Amygdala (tissue), 56 donors: ENCODE measurements at regions not wholly inside any gene's neighbourhood (a gene's known extent, or its start where the extent isn't known, plus 50 kb on each side); places are given as distances from the start of the nearest gene placed in this dataset.
A peak's percentile ranks its signal among the peaks of the same experiment; 100 is the strongest.
"Not testable (repeated sequence)": the region's sequence is repeated elsewhere in the genome, so short reads cannot be mapped to it uniquely, and the experiment has no call there.

Experiments used
- DNase-seq, 56 donors: peaks; one replicate each; lab custom pipeline; 2025; lab: John Stamatoyannopoulos, UW

DNA sequence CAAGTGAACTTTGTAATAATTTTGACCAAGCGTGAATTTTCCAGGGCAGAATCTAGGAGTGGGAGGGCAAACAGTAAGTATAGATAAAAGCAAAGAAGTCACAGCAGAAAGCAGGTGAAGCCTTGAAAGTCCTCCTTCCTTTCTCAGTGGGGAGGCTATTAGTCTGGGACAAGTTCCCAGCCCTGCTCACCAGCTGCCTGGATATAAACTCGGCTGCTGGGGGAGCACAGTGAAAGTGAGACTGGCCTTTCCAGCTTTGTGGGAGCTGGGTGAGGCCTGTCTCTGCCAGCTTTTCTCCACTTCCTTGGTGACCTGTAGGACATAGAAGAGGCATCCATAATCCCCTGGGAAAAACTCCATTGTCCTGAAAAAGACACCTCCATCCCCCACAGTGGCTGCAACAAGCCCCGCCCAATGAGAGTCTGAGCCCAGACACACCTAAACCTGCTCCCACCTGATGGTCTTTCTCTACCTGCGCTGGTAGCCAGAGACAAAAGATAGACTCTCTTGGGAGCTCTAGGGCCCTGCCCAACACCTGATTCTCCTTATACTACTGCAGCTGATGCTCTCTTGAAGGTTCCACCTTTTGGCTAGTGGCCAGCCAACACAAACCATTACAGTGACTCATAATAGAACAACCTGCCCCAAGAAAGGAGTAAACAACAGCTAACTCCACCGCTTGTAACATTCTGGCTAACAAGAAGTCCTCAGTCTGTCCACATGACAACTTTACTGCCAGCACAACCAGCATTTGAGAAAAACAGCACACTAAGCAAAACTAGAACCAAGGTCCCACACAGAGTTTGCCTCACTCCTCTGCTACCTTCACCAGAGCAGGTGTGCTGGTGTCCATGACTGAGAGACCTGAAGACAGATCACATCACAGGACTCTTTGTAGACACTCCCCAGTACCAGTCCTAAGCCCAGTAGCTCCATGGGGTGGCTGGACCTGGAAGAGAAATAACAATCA lies 252.2 kb upstream of the SLITRK6 start:
- peak in 1 of 56 donors; percentile 0 for DNase-seq

DNA sequence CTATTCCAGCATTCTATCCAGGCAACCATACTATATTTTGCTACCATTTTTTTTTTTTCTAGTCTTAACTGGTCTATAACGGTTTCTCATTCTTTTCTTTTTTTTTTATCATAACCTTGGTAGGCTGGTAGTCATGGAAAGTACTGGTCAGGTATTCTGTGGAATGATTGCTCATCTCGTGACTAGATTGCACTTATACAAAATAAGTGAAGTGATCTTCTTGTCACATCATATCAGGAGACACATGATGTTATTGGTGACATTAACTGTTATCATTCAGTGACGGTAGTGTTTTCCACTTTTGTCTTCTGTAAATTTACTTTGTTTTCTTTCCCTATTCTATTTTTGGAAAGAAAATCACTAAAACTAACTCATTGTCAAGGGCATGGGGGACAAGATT lies 239.3 kb upstream of the SLITRK6 start:
- no peak for DNase-seq

DNA sequence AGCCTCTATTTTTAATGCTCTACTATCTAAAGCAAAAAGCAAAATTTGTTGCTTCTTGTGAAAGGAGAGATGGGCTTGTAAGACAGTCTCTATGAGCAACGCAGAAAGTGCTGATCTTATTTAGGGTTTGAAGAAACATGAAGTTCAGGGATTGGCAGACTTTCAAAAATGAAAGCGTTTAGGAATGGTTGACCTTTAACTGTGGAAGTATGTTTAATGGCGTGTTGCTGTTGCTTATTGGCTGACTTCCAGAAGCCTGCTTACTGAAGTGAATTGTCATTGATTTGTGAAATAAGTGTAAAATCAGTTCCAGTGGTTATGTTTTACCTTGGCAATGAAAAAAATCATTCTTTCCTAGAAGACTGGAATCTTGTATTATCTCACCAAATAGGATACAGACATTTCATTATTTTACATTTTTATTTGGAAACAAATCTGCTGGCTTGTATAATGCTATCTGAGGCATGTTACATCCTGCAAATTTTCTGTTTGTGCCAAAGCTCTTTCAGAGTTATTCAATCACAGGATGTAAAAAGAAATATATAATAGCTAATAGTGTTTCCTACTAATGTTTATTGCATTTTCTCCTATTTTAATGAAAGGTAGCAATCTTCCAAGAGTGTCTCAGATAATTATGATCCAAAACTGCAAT lies 221.3 kb upstream of the SLITRK6 start:
- no peak for DNase-seq

DNA sequence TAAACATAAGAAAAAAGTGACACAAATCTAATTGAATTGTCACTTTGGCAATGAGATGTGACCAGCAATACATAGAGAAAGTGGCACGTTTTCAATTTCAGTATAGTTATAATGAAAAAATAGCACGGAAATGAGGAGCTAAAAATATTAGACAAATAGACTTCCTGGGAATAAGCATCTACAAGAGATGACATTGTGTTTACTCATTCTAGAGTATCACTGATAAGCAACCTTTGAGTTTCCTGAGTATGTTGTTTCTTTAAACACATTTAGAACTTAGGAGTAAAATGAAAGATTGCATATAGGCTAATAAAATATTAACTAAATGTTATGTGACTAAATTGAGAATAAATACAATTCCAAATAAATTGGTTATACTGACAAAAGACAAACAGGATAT lies 207.1 kb upstream of the SLITRK6 start:
- DNase-seq = no peak

DNA sequence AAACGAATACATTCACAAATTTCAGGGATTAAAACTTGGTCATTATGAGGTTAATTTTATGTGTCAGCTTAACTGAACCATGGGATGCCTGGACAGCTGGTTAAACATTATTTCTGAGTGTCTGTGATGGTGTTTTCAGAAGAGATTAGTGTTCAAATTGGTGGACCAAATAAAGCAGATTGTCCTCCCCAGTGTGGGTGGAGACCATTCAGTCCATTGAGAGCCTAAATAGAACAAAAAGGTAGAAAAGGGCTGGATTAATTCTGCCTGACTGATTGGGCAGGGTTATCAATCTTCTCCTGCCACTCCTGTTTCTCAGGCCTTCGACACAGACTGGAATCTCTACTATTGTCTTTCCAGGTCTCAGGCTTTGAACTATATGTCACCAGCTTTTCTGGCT lies 203.8 kb upstream of the SLITRK6 start:
- DNase-seq = no peak

DNA sequence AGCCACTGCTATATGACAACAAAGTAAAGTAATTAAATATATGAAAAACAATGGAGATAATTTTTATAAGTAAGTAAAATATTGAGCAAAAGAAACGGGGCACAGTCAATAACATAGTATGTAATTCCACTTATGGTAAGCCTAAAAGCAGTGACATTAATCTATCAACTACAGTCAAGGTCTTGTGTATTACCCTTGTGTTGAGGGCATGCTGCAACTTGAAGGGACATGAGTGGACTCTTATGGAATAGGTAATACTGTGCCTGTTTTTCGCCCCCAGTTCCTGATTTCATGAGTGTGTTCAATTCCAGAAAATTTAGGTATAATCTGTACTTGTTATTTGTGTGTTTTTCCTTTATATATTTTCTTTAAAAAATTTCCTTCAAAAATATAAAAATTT lies 201.3 kb upstream of the SLITRK6 start:
- DNase-seq = no peak

DNA sequence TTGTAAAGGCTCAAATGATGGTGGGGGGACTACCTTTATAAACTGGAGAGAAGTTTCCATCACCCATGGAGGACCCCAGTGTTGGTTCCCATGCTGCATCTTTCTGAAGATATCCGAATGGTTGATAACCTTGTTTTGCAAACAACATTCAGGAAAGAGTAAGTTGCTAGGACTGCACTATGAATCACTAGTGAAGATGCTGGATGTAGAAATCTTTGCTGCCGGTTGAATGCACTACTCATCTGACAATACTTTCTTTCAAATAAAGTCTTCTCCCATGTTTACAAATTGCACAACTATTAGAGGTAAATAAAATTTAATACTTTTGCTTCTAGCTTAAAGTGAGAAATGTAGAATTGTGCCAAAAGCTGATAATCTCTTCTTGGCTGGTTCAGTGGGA lies 198.4 kb upstream of the SLITRK6 start:
- DNase-seq = no peak

DNA sequence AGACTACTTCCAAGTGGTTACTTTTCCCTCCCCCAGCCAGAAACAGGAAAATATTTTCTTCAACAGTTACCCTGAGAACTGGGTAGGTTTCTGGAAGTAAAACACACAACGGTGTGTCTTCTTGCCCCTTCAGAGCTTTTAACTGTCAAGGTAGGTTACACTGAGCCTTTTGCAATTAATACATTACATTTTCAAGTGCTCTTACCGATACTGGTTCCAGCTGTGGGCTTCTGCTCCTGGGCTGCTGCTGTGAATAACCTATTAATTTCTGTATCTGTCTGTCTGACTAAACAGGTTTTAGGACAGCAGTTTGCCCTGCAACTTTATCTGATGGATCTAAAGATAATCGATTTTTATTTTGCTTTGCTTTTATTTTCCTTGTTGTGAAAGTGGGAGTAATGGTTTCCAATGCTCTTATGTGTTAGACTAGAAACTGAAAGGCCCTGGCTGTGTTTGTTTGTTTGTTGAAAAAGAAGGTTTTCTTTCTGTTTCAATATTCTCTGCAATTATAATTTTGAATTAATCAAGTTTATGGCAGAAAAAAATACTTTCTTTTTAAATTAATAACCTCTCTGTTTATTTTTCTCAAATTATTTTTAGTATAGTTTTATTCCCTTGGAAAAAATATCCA lies 196.7 kb upstream of the SLITRK6 start:
- no peak for DNase-seq

DNA sequence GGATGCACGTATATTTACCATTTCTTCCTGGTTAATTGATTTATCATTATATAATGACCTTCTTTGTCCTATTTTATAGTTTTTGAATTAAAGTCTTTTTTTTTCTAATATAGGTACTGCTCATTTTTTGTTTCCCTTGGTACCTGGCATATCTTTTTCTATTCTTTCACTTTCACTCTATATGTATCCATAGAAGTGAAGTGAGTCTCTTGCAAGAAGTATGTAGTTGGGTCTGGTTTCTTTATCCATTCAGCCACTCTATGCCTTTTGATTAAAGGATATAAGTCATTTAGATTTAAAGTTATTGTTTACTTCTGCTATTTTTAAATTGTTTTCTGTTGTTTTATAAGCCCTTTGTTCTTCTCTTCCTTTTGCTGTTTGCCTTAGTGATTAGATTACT lies 194.3 kb upstream of the SLITRK6 start:
- no peak for DNase-seq

DNA sequence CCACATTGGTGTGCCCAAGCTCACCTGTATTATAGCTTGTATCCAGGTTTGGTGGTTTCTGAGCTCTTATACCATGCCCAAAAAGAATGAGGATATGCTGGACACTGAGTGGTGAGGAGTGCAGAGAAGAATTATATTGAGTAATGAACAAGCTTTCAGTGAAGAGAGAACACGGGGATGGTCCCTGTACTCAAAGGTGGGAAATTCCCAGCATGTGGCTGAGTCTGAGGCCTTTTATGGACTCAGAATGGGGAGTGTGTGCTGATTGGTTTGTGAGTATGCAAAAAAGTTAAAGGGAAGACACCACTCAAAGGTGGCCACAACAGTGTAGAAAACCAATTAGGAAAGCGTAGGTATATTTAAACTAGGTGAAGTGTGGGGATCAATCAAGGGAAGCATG lies 191.2 kb upstream of the SLITRK6 start:
- DNase-seq = no peak

DNA sequence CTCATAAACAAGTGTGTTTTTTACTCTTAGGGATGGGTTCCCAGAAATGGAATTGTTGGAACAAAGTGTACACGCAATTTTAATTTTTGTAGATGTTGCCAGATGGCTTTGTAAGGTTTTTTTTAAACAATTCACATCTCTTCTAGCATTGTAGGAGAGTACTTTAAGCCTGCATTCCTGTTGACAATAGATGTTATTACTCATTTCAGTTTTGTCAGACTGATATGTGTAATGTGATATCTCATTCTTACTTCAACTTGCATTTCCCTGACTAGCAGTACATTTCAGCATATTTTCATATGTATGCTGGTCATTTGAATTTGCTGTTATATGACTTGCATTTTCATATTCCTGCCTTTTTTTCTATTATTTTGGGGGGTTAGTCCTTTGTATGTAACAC lies 186.6 kb upstream of the SLITRK6 start:
- no peak for DNase-seq

DNA sequence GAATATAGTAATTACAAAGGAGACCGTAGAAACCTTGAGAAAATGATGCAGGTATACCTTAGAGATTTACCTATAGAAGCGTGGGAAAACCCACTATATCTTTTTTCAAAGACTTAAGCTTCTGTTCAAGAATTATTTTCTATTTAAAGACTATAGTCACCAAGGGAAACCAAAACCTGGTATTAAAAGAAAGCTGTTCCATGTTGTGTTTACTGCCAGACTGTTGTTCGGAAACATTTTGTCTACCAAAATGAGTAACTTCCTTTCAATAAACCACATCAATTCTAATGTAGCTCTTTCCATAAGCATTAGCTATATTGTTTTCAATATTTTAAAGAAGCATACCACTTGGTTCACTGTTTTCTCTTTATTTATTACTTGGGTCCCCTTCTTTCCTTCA lies 182.9 kb upstream of the SLITRK6 start:
- DNase-seq = no peak

DNA sequence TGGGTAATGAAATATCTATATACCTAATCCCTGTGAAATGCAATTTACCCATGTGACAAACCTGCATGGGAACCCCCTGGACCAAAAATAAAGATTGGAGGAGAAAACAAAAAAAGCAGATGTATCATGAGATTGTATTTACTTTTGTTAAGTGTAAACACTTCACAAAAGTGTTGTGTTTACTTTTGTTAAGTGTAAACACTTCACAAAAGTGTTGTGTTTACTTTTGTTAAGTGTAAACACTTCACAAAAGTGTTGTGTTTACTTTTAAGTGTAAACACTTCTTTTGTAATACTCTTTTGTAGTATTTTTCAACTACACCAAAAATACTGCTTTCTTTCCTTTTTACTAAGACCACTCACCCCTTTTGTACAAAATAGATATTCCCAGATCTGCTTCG lies 181.2 kb upstream of the SLITRK6 start:
- not testable (repeated sequence) for DNase-seq

DNA sequence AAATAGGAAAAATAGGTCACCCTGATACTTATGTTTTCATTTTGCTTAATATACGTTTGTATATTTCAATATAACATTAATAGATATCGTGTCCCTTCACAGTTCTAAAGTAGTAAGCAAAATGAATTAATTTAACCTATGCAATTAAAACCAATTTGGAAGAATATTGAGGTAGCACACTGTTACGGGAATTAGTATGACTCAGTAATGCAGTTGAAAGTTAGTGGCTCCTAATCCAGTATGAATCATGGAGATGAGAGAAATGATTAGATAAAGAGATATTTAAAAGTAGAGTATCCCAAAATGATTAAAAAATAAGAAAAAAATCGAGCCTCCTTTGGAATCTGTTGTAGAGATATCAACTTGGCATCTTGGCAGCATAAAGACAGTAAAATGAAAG lies 177.0 kb upstream of the SLITRK6 start:
- DNase-seq = no peak

DNA sequence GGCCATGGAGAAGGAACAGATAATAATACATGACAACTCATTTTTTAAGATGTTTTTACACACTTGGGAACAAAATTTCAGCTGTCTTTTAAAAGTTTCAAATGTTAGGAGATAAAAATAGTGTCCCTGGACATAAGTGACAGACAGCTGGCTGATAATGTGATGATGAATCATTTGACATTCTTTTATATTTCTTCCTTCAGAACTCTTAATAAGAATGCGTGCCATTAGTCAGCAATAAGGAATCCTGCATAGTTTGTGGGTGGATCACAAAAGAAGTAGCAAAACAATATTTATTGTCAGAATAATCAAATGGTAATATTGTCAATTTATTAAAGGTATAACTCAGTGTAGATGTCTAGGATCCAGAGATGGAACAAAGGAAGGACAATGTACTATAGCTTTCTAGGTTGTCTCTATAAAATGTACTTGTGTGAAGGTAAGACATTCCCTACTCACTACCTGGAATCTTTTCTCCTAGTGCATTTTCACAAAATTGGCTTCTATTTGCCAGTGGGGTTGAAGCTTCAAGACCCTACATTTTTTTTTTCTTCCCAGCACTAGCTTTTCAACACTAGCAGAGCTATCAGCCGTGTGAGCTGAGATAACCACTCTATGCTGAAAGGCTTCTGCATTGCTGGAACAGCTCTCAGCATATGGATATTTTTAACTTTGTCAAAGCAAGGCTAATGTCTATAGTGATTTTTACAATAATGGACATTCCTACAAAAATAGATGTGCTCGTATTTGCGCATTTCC lies 175.6 kb upstream of the SLITRK6 start:
- DNase-seq = no peak

DNA sequence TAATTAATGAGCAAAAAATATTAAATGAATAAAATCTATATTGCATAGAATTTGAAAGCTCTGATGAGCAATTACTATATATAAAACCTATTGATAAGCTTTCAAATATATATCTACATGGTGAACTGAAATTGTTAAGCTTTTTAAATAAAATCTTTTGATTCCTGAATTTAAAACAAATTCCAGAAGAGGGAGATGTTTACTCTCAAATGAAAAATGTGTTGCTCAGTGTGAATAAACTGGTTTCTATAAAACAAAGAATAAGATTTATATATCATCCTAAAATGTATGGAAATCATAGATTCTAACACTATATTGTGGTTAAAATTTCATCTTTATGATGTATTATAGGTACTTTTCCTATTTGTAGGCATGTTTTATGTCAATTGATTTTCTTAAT lies 171.5 kb upstream of the SLITRK6 start:
- DNase-seq = no peak

DNA sequence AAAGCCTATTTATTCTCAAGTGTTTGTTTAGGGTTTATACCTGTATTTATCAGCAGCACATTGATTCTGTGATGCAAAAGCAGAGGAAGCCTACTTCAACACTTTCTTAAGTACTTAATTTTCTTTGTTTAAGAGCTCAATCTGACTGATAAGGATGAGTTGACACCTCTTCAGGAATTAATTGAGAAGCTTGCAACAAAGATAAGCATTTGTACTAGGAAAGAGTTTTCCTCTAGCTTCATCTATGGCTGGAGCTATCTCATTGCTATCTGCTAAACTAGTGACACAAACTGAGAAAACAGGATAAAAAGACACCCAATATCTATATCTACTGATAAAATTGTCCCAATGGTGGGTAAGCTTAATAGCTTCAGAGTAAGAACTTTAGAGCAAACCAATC lies 170.1 kb upstream of the SLITRK6 start:
- DNase-seq = no peak

DNA sequence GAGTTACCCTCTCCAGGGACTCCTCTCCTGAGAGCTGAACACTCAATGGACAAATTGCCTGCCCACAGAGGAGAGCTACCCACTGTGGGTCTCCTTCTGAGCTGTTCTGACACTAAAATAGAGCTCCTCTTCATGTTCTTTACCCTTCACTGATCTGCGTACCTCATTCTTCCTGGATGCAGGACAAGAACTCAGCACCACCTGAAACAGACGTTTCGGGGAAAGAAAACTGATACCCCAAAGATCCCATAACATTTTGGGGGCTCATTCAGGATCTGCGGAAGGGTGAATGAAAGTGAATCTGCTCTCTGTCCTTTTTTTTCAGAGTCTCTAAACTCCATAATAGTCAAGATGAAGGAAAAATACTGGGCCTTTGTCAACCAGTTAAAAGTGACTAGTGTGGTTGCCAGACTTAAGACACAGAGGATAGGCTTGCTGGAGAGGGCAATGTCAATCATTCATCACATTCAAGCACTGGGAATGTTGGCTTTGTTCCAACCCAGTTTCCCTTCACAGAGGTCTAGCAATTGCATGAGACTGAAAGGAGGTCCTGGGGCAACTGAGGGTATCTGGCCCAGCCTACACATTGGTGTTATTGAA lies 136.7 kb upstream of the SLITRK6 start:
- no peak for DNase-seq

DNA sequence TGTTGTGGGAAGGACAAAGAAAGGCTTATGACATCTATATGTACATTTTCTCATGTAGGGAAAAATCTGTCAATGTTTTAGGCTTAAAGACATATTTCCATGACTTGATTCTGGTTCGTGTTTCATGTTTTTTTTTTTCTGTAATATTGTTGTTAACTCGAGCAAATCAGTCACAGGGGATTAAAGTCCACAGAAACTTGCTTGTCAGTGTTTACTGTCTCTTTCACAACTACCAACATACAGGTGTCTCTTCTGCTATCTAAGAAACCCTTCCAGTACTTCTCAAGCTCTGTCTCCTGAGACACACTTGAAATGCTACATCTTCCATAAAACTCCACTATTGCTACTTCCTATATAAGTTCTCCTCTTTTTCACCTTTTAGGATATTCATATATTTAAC lies 130.9 kb upstream of the SLITRK6 start:
- no peak for DNase-seq

DNA sequence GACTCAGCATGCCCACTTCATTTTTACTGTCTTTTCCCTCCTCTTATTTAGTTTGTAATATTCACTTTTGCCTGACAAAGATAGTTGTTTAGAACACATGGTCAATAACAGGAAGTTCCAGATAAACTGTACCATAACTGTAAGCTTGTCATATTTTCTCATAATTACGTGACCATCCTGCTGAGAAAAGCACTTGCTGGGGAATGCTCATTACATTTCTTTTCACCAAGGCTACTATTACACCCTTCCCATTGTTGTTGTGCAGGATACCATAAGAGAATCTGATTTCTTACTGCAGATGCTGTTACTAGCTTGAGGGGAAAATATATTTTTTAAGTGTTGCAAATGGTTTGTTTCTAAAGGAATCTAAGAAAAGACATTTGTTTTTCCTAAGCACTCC lies 111.7 kb upstream of the SLITRK6 start:
- DNase-seq = no peak
